Fibroblast of lung (primary cell): ENCODE measurements at regions not wholly inside any gene's neighbourhood (a gene's known extent, or its start where the extent isn't known, plus 50 kb on each side); places are given as distances from the start of the nearest gene placed in this dataset.

Source experiments
- EZH2 ChIP-seq: IDR thresholded peaks from 2 replicates; pipeline ENCODE4 v1.5.1; 2012; ENCODE audit warnings: low read length, control low read depth, mild to moderate bottlenecking; ENCODE audit errors: missing control alignments
- TF ChIP-seq, protein P1 (sequence below), 2 donors: IDR thresholded peaks in 1 of 2; conservative IDR thresholded peaks in 1 of 2; 1 replicate in 1 of 2; 2 replicates in 1 of 2; pipeline ENCODE4 v1.5.1; 2011 to 2012; ENCODE audit warnings: low read length in 2 of 2, control low read depth in 1 of 2, inconsistent platforms in 1 of 2, low read depth in 1 of 2, mild to moderate bottlenecking in 1 of 2

DNA sequence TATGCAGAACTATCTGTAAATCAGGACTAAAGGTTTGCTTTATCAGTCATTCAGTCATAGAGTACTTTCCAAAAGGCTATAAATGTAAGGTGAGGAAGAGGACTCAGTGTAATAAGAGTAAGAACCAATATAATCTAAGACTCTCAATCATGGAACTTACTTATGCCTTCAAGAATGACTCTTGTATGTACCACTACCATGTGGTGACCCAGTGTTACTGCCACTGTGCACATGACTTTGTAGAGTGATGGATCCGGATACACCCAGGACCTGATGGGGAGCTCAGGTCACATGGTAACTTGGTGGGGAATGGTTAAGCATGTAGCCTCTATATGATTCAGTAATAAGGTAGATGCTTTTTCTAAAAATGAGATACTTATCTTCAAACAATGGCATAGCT lies 2099.8 kb downstream of the MRPL39 start:
- TF ChIP-seq, protein P1, sequence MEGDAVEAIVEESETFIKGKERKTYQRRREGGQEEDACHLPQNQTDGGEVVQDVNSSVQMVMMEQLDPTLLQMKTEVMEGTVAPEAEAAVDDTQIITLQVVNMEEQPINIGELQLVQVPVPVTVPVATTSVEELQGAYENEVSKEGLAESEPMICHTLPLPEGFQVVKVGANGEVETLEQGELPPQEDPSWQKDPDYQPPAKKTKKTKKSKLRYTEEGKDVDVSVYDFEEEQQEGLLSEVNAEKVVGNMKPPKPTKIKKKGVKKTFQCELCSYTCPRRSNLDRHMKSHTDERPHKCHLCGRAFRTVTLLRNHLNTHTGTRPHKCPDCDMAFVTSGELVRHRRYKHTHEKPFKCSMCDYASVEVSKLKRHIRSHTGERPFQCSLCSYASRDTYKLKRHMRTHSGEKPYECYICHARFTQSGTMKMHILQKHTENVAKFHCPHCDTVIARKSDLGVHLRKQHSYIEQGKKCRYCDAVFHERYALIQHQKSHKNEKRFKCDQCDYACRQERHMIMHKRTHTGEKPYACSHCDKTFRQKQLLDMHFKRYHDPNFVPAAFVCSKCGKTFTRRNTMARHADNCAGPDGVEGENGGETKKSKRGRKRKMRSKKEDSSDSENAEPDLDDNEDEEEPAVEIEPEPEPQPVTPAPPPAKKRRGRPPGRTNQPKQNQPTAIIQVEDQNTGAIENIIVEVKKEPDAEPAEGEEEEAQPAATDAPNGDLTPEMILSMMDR (conservative IDR thresholded peaks at IDR 0.05 in 1 of 2, IDR thresholded peaks at IDR 0.05 in 1 of 2; ENCODE audit: low read depth in 1 of 2, low read length in 2 of 2): no peak
- no peak for TF ChIP-seq EZH2
